ENCODE measurements at regions not wholly inside any gene's neighbourhood (a gene's known extent, or its start where the extent isn't known, plus 50 kb on each side); places are given as distances from the start of the nearest gene placed in this dataset.

DNA sequence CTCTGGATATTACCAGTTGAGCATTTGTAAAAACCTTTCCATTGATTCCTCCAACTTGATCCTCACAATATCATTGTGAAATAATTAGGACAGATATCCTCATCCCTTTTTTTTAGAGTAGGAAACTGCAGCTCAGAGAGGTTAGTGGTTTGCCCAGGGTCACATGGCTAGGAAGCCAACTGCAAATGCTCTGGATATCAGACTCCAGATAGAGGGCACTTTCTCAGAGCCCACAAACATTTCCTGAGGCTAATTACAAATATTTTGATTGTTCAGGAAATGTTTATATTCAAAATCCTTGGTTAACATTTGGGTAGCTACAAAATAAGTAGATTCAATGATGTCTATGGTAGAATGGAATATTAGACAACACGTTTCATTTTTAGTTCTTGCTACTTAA, 154.8 kb upstream of the DPYD start:
- DNase-seq (ENCODE audit: low read depth in 2 of 2): no peak

DNA sequence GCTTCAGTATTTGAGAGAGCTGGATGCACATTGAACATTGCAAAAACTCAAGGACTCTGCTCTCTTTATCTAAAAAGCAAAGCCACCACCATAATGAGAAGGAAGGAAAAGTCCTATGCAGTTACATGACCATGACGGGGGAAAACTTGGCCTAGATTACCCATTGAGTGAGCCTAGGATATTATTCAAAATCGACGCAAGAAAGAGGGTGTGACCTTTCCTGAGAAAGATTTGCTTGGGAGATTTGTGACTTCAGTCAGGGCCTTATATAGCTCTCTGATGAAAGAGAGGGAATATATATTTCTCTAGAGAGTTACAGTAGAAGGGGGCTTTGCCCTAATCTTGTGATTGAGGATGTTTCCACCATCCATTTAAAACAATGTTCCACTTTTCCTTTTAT, 153.0 kb upstream of the DPYD start:
- no peak for DNase-seq (ENCODE audit: low read depth in 2 of 2)

DNA sequence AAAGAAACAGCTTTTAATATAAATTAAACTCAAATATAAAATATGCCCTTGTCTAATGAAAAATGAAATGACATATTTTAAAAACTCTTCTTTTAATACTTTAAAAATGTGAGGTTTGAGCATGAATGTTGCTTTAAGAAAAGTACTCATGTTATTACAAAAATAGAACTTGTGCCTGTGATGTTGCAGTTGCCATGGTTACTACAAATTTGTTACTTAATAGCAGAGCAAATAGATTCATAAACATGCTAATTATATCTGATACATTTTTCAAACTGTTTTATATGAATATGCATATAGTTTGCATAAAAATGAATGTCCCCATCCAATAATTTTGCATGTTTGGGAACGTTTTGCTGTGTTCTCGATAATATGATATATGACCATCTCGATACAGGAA, 152.3 kb upstream of the DPYD start:
- peak in 1 of 2 donors; percentile 48 for DNase-seq (ENCODE audit: low read depth in 2 of 2)

- DNase-seq (ENCODE audit: low read depth in 2 of 2): peak in 1 of 2 donors; percentile 18
Observed at GRCh38 chr1:98072047-98072446, 151.2 kb upstream of the DPYD start.

GRCh38 chr1:98068016-98068415, 147.2 kb upstream of the DPYD start:
- DNase-seq (ENCODE audit: low read depth in 2 of 2): no peak

- peak in 1 of 2 donors; percentile 48 for DNase-seq (ENCODE audit: low read depth in 2 of 2)
Observed at GRCh38 chr1:98066911-98067310, 146.1 kb upstream of the DPYD start.

DNA sequence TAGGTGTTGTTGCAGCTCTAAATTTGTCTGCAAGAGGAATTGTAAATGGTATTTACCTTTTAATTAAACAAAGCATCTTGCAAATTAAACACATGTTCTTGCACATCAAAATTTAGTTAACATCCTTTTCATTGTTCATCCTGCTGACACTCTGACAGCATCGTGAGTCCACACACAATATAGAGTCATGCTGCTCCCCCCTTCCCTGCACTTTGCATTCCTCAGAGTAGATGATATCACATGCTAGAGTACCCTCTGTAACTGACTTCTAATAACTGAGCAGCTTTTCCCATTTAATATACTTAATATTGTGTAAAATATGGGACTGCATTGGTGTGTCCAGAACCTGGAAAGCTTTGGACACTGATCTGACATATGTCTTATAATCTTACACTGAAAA, 138.8 kb upstream of the DPYD start:
- peak in 1 of 2 donors; percentile 50 for DNase-seq (ENCODE audit: low read depth in 2 of 2)

DNA sequence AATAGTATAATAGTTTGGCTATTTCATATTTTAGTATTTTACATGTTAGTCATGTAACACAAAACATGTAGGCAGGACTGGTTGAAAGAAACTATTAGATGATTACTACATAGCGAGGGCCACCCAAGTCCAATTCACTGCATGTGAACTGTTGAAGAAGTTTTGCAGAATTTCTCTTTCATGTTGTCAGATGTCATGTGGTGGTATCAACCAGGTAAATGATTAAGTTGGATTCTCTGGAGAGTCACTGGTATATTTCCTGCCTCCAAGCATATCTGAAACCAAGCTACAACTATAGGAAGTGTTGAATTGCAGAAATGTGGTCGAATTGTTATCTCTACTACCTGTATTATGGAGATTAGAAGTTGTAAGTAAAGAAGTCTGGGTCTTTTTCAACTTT, 137.8 kb upstream of the DPYD start:
- DNase-seq (ENCODE audit: low read depth in 2 of 2): no peak

DNA sequence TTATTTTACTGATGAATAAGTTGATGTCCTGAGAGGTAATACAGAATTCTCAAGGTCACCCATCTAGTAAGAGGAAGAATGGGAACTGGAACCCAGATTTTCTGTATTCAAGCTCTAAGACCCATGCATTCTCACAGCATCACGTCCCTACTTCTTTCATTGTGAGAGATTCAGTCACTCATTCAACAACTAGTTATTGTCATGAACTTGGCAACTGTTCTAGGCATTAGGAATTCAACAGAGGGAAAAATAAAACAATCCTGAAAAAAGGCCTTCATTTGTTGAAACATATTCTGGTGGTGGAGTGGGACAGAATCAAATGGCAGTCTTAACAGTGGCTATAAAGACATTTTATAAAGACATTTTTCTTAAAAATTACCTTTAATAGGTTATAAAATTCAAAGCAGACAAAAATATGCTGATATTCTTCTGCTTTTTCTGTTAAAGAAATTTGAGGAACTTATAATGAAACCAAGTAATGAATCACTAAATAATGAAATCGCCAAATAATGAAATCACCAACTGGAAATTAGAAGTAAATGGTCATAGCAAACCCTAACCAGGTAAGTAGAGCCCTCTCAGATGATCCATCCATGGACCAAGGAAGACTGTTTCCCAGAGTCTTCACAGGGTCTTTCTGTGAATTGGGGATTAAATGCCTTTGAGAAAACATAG, 136.5 kb upstream of the DPYD start:
- DNase-seq (ENCODE audit: low read depth in 2 of 2): no peak

DNA sequence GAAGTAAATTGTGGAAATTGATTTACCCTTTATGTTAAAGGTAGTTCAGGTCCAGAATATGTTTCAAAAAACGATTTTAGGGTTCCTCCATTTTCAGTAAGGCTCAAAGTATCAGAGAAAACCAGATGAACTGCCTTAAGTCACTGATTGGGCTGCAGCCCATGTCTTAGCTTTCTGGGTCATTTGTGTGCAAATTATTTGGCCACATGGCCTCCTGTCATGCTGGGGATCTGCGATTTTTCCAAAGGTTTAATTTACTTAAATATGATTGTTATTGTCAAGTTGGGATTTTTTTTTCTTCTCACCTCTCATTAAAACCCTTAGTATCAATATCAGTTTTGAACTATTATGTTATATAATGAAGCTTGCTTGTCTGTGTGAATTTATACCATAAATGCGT, 135.9 kb upstream of the DPYD start:
- no peak for DNase-seq (ENCODE audit: low read depth in 2 of 2)

DNA sequence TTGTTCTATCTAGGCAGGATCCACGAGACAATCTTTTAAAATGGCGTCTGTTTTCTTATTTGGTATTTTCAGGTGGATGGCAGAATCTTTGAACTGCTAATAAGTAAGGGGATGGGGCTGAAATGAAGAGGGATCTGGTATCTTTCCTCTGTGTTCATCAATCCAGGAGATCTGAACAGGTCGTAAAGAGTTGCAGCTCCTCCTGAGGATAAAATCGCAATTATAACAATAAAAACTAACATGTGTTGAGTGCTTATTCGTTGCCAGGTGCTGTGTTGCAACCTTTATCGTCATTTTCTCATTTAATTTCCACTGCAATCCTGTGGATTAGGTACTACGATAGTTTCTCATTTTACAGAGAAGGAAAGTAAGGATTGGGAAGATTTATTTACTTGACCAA, 134.6 kb upstream of the DPYD start:
- no peak for DNase-seq (ENCODE audit: low read depth in 2 of 2)

DNA sequence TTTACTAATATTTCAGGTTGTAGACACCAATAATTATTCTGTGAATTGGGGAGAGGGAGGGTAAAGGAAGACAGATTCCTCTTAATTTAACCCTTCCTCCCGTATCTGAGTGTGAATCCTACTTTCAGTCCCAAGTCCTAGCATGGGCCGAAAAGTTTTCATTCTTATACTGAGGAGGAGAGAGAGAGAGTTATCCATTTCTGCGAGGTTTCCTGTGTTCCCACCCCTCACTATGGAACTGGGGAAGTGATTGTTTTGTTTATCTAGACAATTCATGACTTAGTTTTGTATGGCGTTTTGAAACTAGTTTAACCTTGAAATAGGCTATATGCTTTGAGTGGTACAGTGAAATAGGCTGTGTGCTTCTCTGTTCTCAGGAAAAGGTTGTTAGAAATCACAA, 134.0 kb upstream of the DPYD start:
- peak in 1 of 2 donors; percentile 53 for DNase-seq (ENCODE audit: low read depth in 2 of 2)

GRCh38 chr1:98054367-98054701, 133.5 kb upstream of the DPYD start:
- DNase-seq (ENCODE audit: low read depth in 2 of 2): no peak

DNA sequence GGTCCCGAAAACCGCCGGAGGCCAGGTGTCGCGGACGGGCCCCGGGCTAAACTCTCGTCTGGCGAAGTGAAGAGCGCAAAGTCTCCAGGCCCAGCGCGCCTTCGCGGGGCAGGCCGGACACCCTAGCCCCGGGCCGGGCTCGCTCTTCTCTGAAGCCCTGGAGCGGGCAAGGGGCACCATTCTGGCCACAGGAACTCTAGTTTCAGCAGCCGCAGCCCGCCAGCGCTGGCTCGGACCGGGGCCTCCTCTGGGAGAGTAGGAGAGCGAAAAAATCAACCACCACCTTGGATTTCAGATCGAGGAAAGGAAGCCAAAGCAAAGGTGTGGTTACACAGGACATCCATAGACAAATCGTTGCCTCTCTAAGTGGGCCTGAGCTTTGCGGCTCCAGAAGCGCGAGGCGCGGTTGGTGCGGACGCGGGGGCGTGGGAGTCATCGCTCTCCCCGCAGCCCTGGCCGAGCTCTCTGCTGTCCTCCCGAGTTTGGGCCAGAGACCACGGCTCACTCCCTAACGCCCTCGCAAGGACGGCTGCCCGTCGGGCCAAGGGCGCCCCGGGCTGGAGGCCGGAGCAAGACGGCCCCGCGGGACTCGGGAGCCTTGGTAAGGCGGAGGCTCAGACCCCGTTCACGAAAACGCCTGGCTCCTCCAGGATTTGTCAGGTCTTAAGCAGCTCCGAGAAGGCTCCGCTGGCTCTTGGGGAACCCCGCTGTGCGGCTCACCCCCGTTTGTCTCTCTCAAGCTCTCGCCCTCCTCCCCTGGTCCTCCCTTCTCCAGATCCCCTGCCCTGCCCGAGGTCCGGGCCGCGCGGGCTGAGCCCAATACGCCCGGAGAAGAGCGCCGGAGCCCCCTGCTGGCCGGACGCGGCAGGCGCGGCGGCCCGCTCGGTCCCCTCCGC, 132.9 kb upstream of the DPYD start:
- DNase-seq (ENCODE audit: low read depth in 2 of 2): peak; percentile 72 to 82

GRCh38 chr1:98051065-98051675, 130.3 kb upstream of the DPYD start:
- peak; percentile 83 to 86 for DNase-seq (ENCODE audit: low read depth in 2 of 2)

DNA sequence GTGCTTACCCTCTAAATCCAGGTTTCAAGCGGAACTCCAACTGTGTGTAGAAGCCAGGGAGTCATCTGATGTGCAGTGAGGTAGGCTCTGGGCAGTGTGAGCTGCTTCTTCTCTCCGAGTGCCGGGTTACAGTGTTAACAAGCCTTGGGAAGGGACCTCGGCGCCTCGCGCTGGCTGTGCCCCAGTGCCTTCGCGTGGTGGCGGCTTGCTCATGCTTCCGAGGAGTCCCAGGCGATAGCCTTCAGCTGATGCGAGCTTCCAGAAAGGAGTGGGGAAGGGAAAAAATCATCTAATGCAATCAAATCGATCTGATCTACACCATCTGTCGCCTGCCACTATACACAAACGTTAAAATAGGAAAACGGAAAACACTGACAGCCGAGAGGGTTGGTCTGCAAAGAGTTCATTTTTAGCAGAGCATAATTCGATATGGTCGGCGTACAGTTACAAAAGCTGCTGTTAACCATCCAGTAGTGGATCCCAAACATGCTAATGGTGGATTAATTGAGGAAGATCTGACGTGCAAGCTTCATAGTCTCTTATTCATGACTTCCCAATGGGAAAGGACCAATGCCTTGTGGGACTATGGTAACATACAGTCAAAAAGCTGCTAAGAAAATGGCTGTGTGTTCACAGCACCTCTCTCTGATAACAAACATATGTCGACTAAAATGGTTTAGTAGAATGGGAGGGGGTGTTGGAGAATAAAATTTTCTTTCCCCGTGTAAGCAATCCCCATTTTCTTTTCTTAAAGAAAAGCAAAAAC, 128.7 kb upstream of the DPYD start:
- peak in 1 of 2 donors; percentile 51 for DNase-seq (ENCODE audit: low read depth in 2 of 2)

GRCh38 chr1:98048751-98049325, 128.0 kb upstream of the DPYD start:
- DNase-seq (ENCODE audit: low read depth in 2 of 2): no peak

DNA sequence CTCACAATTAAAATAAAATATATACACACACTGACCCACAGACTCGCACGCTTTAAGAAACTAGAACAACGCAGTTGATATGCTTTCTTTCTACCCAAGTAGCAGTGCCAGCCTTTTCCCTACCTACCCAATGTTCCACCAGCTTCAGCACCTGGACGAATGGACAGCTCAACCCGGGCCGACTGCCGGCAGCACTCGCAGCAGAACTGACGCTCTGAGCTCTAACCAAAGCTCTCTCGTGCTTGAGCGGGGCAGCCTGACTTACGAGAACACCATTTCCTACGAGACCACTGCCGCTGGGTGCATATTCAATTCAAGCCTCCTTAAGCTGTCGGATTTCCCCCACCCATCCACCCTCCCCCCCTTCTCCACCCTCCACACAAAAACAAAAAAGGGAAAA, 127.4 kb upstream of the DPYD start:
- peak; percentile 89 to 93 for DNase-seq (ENCODE audit: low read depth in 2 of 2)

DNA sequence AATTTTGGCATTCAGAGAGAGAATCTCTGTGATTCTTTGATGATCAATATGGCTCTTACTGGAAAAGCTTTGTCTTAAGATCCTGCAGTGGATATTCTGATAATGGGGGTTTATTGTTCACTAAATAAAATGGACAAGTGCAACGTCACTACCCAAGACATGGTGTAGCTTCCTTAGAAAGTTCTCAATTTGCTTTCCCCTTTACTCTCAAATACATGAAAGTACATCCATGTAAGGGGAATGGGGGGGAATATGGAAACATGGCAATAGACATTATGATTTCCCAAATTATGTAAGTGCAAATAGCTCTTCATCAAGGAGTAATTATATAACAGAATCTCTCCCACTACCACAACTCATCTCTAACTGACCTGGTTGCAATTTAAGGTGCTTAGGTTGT, 126.3 kb upstream of the DPYD start:
- no peak for DNase-seq (ENCODE audit: low read depth in 2 of 2)

DNA sequence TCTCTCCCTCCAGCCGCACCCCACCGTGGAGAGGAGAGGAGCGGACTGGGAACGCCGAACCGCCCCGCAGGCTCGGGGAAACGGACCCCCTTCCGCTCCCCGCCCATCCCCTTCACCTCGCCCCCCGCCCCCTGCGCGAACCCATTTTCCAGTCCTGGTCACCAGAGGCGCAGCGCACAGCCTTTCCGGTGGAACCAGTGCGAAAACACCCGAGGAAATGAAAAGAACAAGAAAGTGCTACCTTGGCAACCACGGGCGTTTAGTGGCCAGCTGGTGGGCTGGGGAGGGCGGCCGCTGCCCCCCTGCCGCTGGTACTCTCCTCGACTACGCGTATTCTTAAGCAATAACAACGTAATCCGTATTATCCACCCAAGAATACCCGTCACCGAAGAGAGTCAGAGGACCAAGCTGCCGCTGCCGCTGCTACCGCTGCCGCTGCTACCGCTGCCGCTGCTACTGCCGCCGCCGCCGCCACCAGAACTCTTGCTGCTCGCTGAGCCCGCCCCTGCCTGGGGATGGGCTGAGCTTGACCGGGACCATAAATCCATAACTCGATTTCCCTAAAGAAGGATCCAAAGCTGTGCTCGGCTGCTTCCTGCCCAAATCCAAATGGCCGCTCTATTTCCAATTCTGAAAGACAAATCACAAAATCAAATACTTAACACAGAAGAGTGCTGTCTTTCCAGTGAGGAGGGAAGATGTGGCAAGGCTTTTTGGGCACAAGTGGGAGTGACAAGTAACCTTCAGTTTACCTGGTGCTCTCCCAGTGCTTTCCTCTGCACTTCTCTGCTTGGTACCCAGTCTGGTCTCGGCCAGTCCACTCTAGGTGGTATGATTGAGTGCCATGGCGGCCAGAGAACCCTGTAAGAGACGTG, 125.2 kb upstream of the DPYD start:
- peak; percentile 55 to 83 for DNase-seq (ENCODE audit: low read depth in 2 of 2)
